GM12878 (cell line): ENCODE measurements at regions not wholly inside any gene's neighbourhood (a gene's known extent, or its start where the extent isn't known, plus 50 kb on each side); places are given as distances from the start of the nearest gene placed in this dataset.
"Not testable (repeated sequence)": the region's sequence is repeated elsewhere in the genome, so short reads cannot be mapped to it uniquely, and the experiment has no call there.

Source experiments
- CREB1 ChIP-seq: IDR thresholded peaks from 2 replicates; pipeline ENCODE4 v1.6.1; 2012; ENCODE audit warnings: low read depth, mild to moderate bottlenecking, inconsistent platforms
- CTCF ChIP-seq, 3 experiments: IDR thresholded peaks in 2 of 3; conservative IDR thresholded peaks in 1 of 3; 2 replicates each; pipeline ENCODE4 v1.5.1; 2011; ENCODE audit warnings: low read depth in 3 of 3, low read length in 3 of 3, mild to moderate bottlenecking in 3 of 3, control low read depth in 2 of 3, moderate library complexity in 2 of 3, inconsistent platforms in 1 of 3, mixed read lengths in 1 of 3; ENCODE audit not compliant: control insufficient read depth in 2 of 3, insufficient read depth in 1 of 3; ENCODE audit errors: extremely low read depth in 1 of 3
- KAT2A ChIP-seq: conservative IDR thresholded peaks from 2 replicates; pipeline ENCODE4 v1.6.1; 2011; ENCODE audit warnings: low read depth, low read length; ENCODE audit not compliant: control insufficient read depth
- LARP7 ChIP-seq: fragments of 450-650 bp; IDR thresholded peaks from 2 replicates; pipeline ENCODE4 v1.6.1; 2017; ENCODE audit warnings: mild to moderate bottlenecking
- REST ChIP-seq: IDR thresholded peaks from 2 replicates; pipeline ENCODE4 v1.6.1; 2012; ENCODE audit warnings: mild to moderate bottlenecking, low read depth, low read length
- ZNF24 ChIP-seq: fragments of 450-650 bp; IDR thresholded peaks from 2 replicates; pipeline ENCODE4 v1.6.1; 2017; ENCODE audit warnings: antibody characterized with exemption, mild to moderate bottlenecking

GRCh38 chr4:187002133-187002532 is 278.5 kb upstream of the FAT1 start:
- not testable (repeated sequence) for TF ChIP-seq CREB1; LARP7; REST; ZNF24; KAT2A; CTCF (IDR thresholded peaks at IDR 0.05 in 2 of 3, conservative IDR thresholded peaks at IDR 0.05 in 1 of 3; ENCODE audit: control insufficient read depth in 2 of 3, extremely low read depth in 1 of 3, insufficient read depth in 1 of 3, low read depth in 3 of 3, low read length in 3 of 3)
